Upper lobe of left lung (tissue), 6 donors: ENCODE measurements at regions not wholly inside any gene's neighbourhood (a gene's known extent, or its start where the extent isn't known, plus 50 kb on each side); places are given as distances from the start of the nearest gene placed in this dataset.

Experiments
- ATAC-seq, 2 donors: fragments of 200-7000 bp; cut with Tn5 transposase; one replicate each; pipeline ENCODE4 v1.9.1; 2022; ENCODE audit warnings: mild to moderate bottlenecking in 2 of 2, moderate library complexity in 2 of 2; ENCODE audit not compliant: low FRiP score in 2 of 2
- DNase-seq, 2 donors: peaks; one replicate each; pipeline ENCODE4 v3.0.0-alpha.2; 2019 to 2020
- H3K27ac ChIP-seq, 4 donors: fragments of 200-600 bp; sonication (generic); one replicate each; pipeline ENCODE4 v1.5.1; 2016 to 2019
- H3K27me3 ChIP-seq, 4 donors: fragments of 200-600 bp; sonication (generic); one replicate each; pipeline ENCODE4 v1.5.1; 2017 to 2019
- H3K36me3 ChIP-seq, 4 donors: fragments of 200-600 bp; sonication (generic); one replicate each; pipeline ENCODE4 v1.5.1; 2016 to 2019
- H3K4me1 ChIP-seq, 4 donors: fragments of 200-600 bp; sonication (generic); one replicate each; pipeline ENCODE4 v1.5.1; 2018 to 2019
- H3K4me3 ChIP-seq, 4 donors: fragments of 200-600 bp; sonication (generic); one replicate each; pipeline ENCODE4 v1.5.1; 2017 to 2019; ENCODE audit warnings: mild to moderate bottlenecking in 2 of 4, moderate library complexity in 1 of 4
- H3K9me3 ChIP-seq, 4 donors: fragments of 200-600 bp; sonication (generic); one replicate each; pipeline ENCODE4 v1.5.1; 2018 to 2019
- CTCF ChIP-seq, 6 experiments: fragments of 450-650 bp in 4 of 6; fragments of 200-600 bp in 2 of 6; sonication (generic) in 2 of 6; IDR thresholded peaks; one replicate each; pipeline ENCODE4 v1.5.1; 2016 to 2019; ENCODE audit warnings: antibody characterized with exemption in 6 of 6
- EP300 ChIP-seq, 4 donors: sonication (generic); formaldehyde crosslinking; IDR thresholded peaks; one replicate each; pipeline ENCODE4 v1.5.1; 2017; ENCODE audit warnings: antibody characterized with exemption in 4 of 4, control low read depth in 2 of 4
- POLR2A ChIP-seq, 4 donors: fragments of 450-650 bp; IDR thresholded peaks; one replicate each; pipeline ENCODE4 v1.5.1; 2016 to 2017; ENCODE audit warnings: antibody characterized with exemption in 4 of 4, mild to moderate bottlenecking in 2 of 4
- POLR2AphosphoS5 ChIP-seq, 2 donors: sonication (generic); formaldehyde crosslinking; IDR thresholded peaks; one replicate each; pipeline ENCODE4 v1.5.1; 2017; ENCODE audit warnings: antibody characterized with exemption in 2 of 2
- WGBS, 2 donors: methylation state at CpG; one replicate each; pipeline ENCODE4 v1.1.5; 2017 to 2018; 5-methylcytosine and 5-hydroxymethylcytosine counted together
- donor health status: DM: no; HTN: no; CAD: no; lungs with moderate emphysema.
- donor health status: DM: no; HTN: yes; CAD: no; lungs with severe emphysema.

GRCh38 chr6:104653781-104654180 is 205.9 kb downstream of the HACE1 start:
- no peak for TF ChIP-seq EP300 (IDR thresholded peaks at IDR 0.05)
- no peak for TF ChIP-seq POLR2A (IDR thresholded peaks at IDR 0.05)
- no peak for TF ChIP-seq CTCF (IDR thresholded peaks at IDR 0.05)
- TF ChIP-seq POLR2AphosphoS5 (IDR thresholded peaks at IDR 0.05) = no peak
- WGBS, 2 donors = 59 to 62% methylated on average over 3 of the region's 3 CpGs
- peak overlapping the region in 1 of 4 donors; percentile 34 for H3K27ac ChIP-seq
- H3K36me3 ChIP-seq = no peaks in the 10 kb centered on the region
- H3K9me3 ChIP-seq = peaks cover 0 to 5% (median 0%) of the 10 kb centered on the region in 4 donors
- peaks cover 0 to 3% (median 0%) of the 10 kb centered on the region in 4 donors for H3K4me1 ChIP-seq
- no peak for ATAC-seq
- no peaks in the 10 kb centered on the region for H3K27me3 ChIP-seq
- no peak for DNase-seq
- no peak overlapping the region for H3K4me3 ChIP-seq

- Histone ChIP-seq H3K27ac (no peak overlapping the region), H3K36me3 (no peaks in the 10 kb centered on the region), H3K4me1 (peaks cover 0 to 5% (median under 1%) of the 10 kb centered on the region in 4 donors), H3K27me3 (no peaks in the 10 kb centered on the region), H3K9me3 (no peaks in the 10 kb centered on the region), H3K4me3 (no peak overlapping the region)
- no peak for DNase-seq
- WGBS, 2 donors = 95 to 96% methylated on average over 1 of the region's 1 CpG
- no peak for ATAC-seq
- TF ChIP-seq CTCF (IDR thresholded peaks at IDR 0.05) (no peak), POLR2AphosphoS5 (IDR thresholded peaks at IDR 0.05) (no peak), POLR2A (IDR thresholded peaks at IDR 0.05) (no peak), EP300 (IDR thresholded peaks at IDR 0.05) (no peak)
These were observed 211.4 kb downstream of the HACE1 start for GRCh38 chr6:104648347-104648746.

- H3K4me1 ChIP-seq = peaks cover 11 to 14% (median 12%) of the 10 kb centered on the region in 4 donors
- 68 to 79% methylated on average over 1 of the region's 1 CpG for WGBS, 2 donors
- TF ChIP-seq CTCF (IDR thresholded peaks at IDR 0.05) = no peak
- TF ChIP-seq EP300 (IDR thresholded peaks at IDR 0.05) = peak in 1 of 4 donors; percentile 68
- H3K27ac ChIP-seq = peak overlapping the region; percentile 28 to 77 (median 55)
- no peaks in the 10 kb centered on the region for H3K9me3 ChIP-seq
- DNase-seq (no peak), ATAC-seq (no peak)
- H3K27me3 ChIP-seq = no peaks in the 10 kb centered on the region
- no peaks in the 10 kb centered on the region for H3K36me3 ChIP-seq
- no peak overlapping the region for H3K4me3 ChIP-seq
These were observed 214.9 kb downstream of the HACE1 start for GRCh38 chr6:104644848-104645247.

GRCh38 chr6:104642871-104643270 is 216.8 kb downstream of the HACE1 start:
- DNase-seq (no peak), ATAC-seq (no peak)
- no peaks in the 10 kb centered on the region for H3K27me3 ChIP-seq
- TF ChIP-seq CTCF (IDR thresholded peaks at IDR 0.05) (no peak), POLR2AphosphoS5 (IDR thresholded peaks at IDR 0.05) (no peak), EP300 (IDR thresholded peaks at IDR 0.05) (no peak), POLR2A (IDR thresholded peaks at IDR 0.05) (no peak)
- peak overlapping the region in 2 of 4 donors; percentile 19 to 27 for H3K27ac ChIP-seq
- no peak overlapping the region for H3K4me3 ChIP-seq
- WGBS, 2 donors = 53 to 57% methylated on average over 2 of the region's 2 CpGs
- peaks cover 21 to 29% (median 24%) of the 10 kb centered on the region in 4 donors for H3K4me1 ChIP-seq
- H3K36me3 ChIP-seq = no peaks in the 10 kb centered on the region
- no peaks in the 10 kb centered on the region for H3K9me3 ChIP-seq

GRCh38 chr6:104640761-104641160 is 219.0 kb downstream of the HACE1 start:
- Histone ChIP-seq H3K4me1 (peaks cover 21 to 29% (median 24%) of the 10 kb centered on the region in 4 donors), H3K4me3 (no peak overlapping the region), H3K27me3 (no peaks in the 10 kb centered on the region), H3K36me3 (no peaks in the 10 kb centered on the region), H3K27ac (peak overlapping the region in 3 of 4 donors; percentile 63 to 85 (median 81)), H3K9me3 (no peaks in the 10 kb centered on the region)
- ATAC-seq (no peak), DNase-seq (no peak)
- 73 to 76% methylated on average over 6 of the region's 6 CpGs for WGBS, 2 donors
- TF ChIP-seq EP300 (IDR thresholded peaks at IDR 0.05) = no peak
